Renal cortical epithelial cell (primary cell): ENCODE measurements at regions not wholly inside any gene's neighbourhood (a gene's known extent, or its start where the extent isn't known, plus 50 kb on each side); places are given as distances from the start of the nearest gene placed in this dataset.
"Not testable (repeated sequence)": the region's sequence is repeated elsewhere in the genome, so short reads cannot be mapped to it uniquely, and the experiment has no call there.

Experiments used
- DNase-seq: peaks from one replicate; pipeline ENCODE4 v3.0.0-alpha.2; 2011; ENCODE audit warnings: low read depth

- no peak for DNase-seq
Observed at GRCh38 chr17:26731005-26731921, 562.7 kb upstream of the WSB1 start.

- not testable (repeated sequence) for DNase-seq
Observed at GRCh38 chr17:26731926-26732325, 562.0 kb upstream of the WSB1 start.

GRCh38 chr17:26734775-26735174, 559.1 kb upstream of the WSB1 start:
- not testable (repeated sequence) for DNase-seq

GRCh38 chr17:26735977-26736376, 557.9 kb upstream of the WSB1 start:
- not testable (repeated sequence) for DNase-seq

GRCh38 chr17:26765860-26766709, 527.8 kb upstream of the WSB1 start:
- DNase-seq, result no peak

GRCh38 chr17:26766743-26767142, 527.2 kb upstream of the WSB1 start:
- no peak for DNase-seq

- no peak for DNase-seq
Observed at GRCh38 chr17:26773189-26774188, 520.4 kb upstream of the WSB1 start.

- DNase-seq, result no peak
Observed at GRCh38 chr17:26774291-26775218, 519.4 kb upstream of the WSB1 start.

GRCh38 chr17:26775219-26775822, 518.6 kb upstream of the WSB1 start:
- DNase-seq, result no peak

GRCh38 chr17:26780187-26780814, 513.6 kb upstream of the WSB1 start:
- not testable (repeated sequence) for DNase-seq

- no peak for DNase-seq
Observed at GRCh38 chr17:26782153-26782552, 511.8 kb upstream of the WSB1 start.

GRCh38 chr17:26792486-26792885, 501.4 kb upstream of the WSB1 start:
- DNase-seq, result peak; percentile 50

GRCh38 chr17:26807024-26807423, 486.9 kb upstream of the WSB1 start:
- no peak for DNase-seq

GRCh38 chr17:26809033-26809432, 484.9 kb upstream of the WSB1 start:
- DNase-seq, result peak; percentile 27

GRCh38 chr17:26818736-26819135, 475.2 kb upstream of the WSB1 start:
- peak; percentile 33 for DNase-seq
